H1 (cell line): ENCODE measurements at regions not wholly inside any gene's neighbourhood (a gene's known extent, or its start where the extent isn't known, plus 50 kb on each side); places are given as distances from the start of the nearest gene placed in this dataset.

Experiments used
- CTCF ChIA-PET: fragments of 300-600 bp; sonication (Branson Sonifier 250); formaldehyde crosslinking; loops from one replicate; lab custom pipeline; 2021; ENCODE audit not compliant: partially characterized antibody; lab: Charles Lee
- POLR2A ChIA-PET: fragments of 300-600 bp; sonication (Branson Sonifier 250); formaldehyde crosslinking; loops from one replicate; lab custom pipeline; 2021; ENCODE audit warnings: inconsistent platforms; ENCODE audit not compliant: partially characterized antibody; lab: Charles Lee
- DNase-seq, 2 experiments: peaks; one replicate each; pipeline versions ENCODE4 v3.0.0 to v3.0.0-alpha.2; 2010 to 2022; ENCODE audit warnings: low spot score in 2 of 2, low read depth in 1 of 2, mixed read lengths in 1 of 2
- FAIRE-seq: peaks from 2 replicates; lab custom pipeline; 2011; peaks lifted over from hg19 to GRCh38; lab: Jason Lieb, UNC
- H2AFZ ChIP-seq: 2 replicates; pipeline ENCODE4 v1.8.1; 2012; ENCODE audit warnings: low read length, inconsistent platforms
- H2AK5ac ChIP-seq: 2 replicates; pipeline ENCODE4 v1.6.1; 2013; ENCODE audit warnings: low read depth, low read length
- H2BK120ac ChIP-seq: replicated peaks from 2 replicates; pipeline ENCODE3; 2013; ENCODE audit warnings: low read depth, low read length, inconsistent platforms
- H2BK12ac ChIP-seq: 2 replicates; pipeline ENCODE4 v1.6.1; 2013; ENCODE audit warnings: low read depth, low read length
- H2BK15ac ChIP-seq: 2 replicates; pipeline ENCODE4 v1.6.1; 2013; ENCODE audit warnings: low read length
- H2BK20ac ChIP-seq: 2 replicates; pipeline ENCODE4 v1.6.1; 2013; ENCODE audit warnings: low read length
- H2BK5ac ChIP-seq: 2 replicates; pipeline ENCODE4 v1.6.1; 2013; ENCODE audit warnings: low read depth, low read length
- H3K14ac ChIP-seq: 2 replicates; pipeline ENCODE4 v1.6.1; 2013; ENCODE audit warnings: inconsistent platforms; ENCODE audit not compliant: insufficient read length
- H3K18ac ChIP-seq: 2 replicates; pipeline ENCODE4 v1.6.1; 2013; ENCODE audit warnings: low read length; ENCODE audit errors: extremely low read depth
- H3K23ac ChIP-seq: 2 replicates; pipeline ENCODE4 v1.6.1; 2013; ENCODE audit warnings: inconsistent platforms; ENCODE audit not compliant: insufficient read length
- H3K23me2 ChIP-seq: 2 replicates; pipeline ENCODE4 v1.6.1; 2013; ENCODE audit warnings: low read depth, low read length
- H3K27ac ChIP-seq: 2 replicates; pipeline ENCODE4 v1.6.1; 2011; ENCODE audit warnings: low read depth, low read length, inconsistent platforms
- H3K27me3 ChIP-seq, 4 experiments: replicated peaks in 1 of 4; 1 replicate in 1 of 4; 2 replicates in 3 of 4; pipeline versions ENCODE4 v1.6.1 to v1.8.1; 2011 to 2013; ENCODE audit warnings: low read length in 3 of 4, mild to moderate bottlenecking in 3 of 4, inconsistent platforms in 2 of 4, mixed read lengths in 2 of 4, moderate library complexity in 1 of 4; ENCODE audit not compliant: control insufficient read depth in 3 of 4, insufficient read depth in 3 of 4; ENCODE audit errors: extremely low read depth in 1 of 4
- H3K36me3 ChIP-seq, 4 experiments: 2 replicates each; pipeline versions ENCODE4 v1.6.1 to v1.8.1; 2011 to 2013; ENCODE audit warnings: mild to moderate bottlenecking in 4 of 4, low read length in 3 of 4, moderate library complexity in 2 of 4, control low read depth in 1 of 4, inconsistent platforms in 1 of 4; ENCODE audit not compliant: insufficient read depth in 4 of 4, control insufficient read depth in 2 of 4
- H3K4ac ChIP-seq: replicated peaks from 2 replicates; pipeline ENCODE3; 2013; ENCODE audit warnings: low read length, low read depth, mixed read lengths, inconsistent platforms; ENCODE audit not compliant: insufficient read length
- H3K4me1 ChIP-seq, 4 experiments: replicated peaks in 1 of 4; 1 replicate in 1 of 4; 2 replicates in 3 of 4; pipeline versions ENCODE4 v1.6.1 to v1.8.1; 2011 to 2013; ENCODE audit warnings: low read length in 3 of 4, inconsistent platforms in 2 of 4, mixed read lengths in 1 of 4; ENCODE audit not compliant: insufficient read depth in 4 of 4, control insufficient read depth in 3 of 4
- H3K4me2 ChIP-seq, 2 experiments: 2 replicates each; pipeline versions ENCODE4 v1.6.1 to v1.8.1; 2011 to 2013; ENCODE audit warnings: low read depth in 2 of 2, low read length in 2 of 2, control low read depth in 1 of 2, inconsistent platforms in 1 of 2, mild to moderate bottlenecking in 1 of 2; ENCODE audit not compliant: insufficient read depth in 1 of 2
- H3K4me3 ChIP-seq, 4 experiments: fragments of 200-600, 300-600 bp in 1 of 4; sonication (generic), shearing (Covaris generic), sonication (Bioruptor Twin) in 1 of 4; 2 replicates each; pipeline versions ENCODE4 v1.5.1 to v1.8.1; 2011 to 2016; ENCODE audit warnings: low read length in 4 of 4, low read depth in 3 of 4, control low read depth in 2 of 4, inconsistent platforms in 2 of 4, mild to moderate bottlenecking in 2 of 4, mixed read lengths in 1 of 4, moderate library complexity in 1 of 4; ENCODE audit not compliant: insufficient read depth in 2 of 4; ENCODE audit errors: extremely low read depth in 1 of 4
- H3K56ac ChIP-seq: replicated peaks from 2 replicates; pipeline ENCODE3; 2013; ENCODE audit warnings: low read depth, mild to moderate bottlenecking, mixed read lengths, low read length, inconsistent platforms; ENCODE audit not compliant: insufficient read length
- H3K79me1 ChIP-seq: 2 replicates; pipeline ENCODE4 v1.6.1; 2013; ENCODE audit warnings: low read depth, low read length, control low read depth
- H3K79me2 ChIP-seq, 2 experiments: 2 replicates each; pipeline versions ENCODE4 v1.6.1 to v1.8.1; 2012 to 2013; ENCODE audit warnings: low read length in 2 of 2, mild to moderate bottlenecking in 2 of 2, inconsistent platforms in 1 of 2; ENCODE audit not compliant: insufficient read depth in 2 of 2, control insufficient read depth in 1 of 2
- H3K9ac ChIP-seq, 4 experiments: replicated peaks in 1 of 4; 1 replicate in 1 of 4; 2 replicates in 3 of 4; pipeline versions ENCODE4 v1.6.1 to v1.8.1; 2011 to 2013; ENCODE audit warnings: low read depth in 3 of 4, low read length in 3 of 4, control low read depth in 2 of 4, mild to moderate bottlenecking in 2 of 4, moderate library complexity in 2 of 4, inconsistent platforms in 1 of 4; ENCODE audit errors: extremely low read depth in 1 of 4
- H3K9me3 ChIP-seq, 2 experiments: 2 replicates each; pipeline versions ENCODE4 v1.6.1 to v1.8.1; 2012 to 2013; ENCODE audit warnings: mild to moderate bottlenecking in 2 of 2, moderate library complexity in 2 of 2, control low read depth in 1 of 2, inconsistent platforms in 1 of 2, low read depth in 1 of 2, low read length in 1 of 2, mixed read lengths in 1 of 2; ENCODE audit not compliant: insufficient read depth in 2 of 2
- H4K20me1 ChIP-seq, 2 experiments: replicated peaks in 1 of 2; 2 replicates each; pipeline versions ENCODE3 to v1.8.1; 2011 to 2013; ENCODE audit warnings: inconsistent platforms in 2 of 2, low read length in 2 of 2, mild to moderate bottlenecking in 1 of 2; ENCODE audit not compliant: insufficient read depth in 2 of 2, control insufficient read depth in 1 of 2
- H4K5ac ChIP-seq: 2 replicates; pipeline ENCODE4 v1.6.1; 2013; ENCODE audit warnings: low read length, low read depth, mixed read lengths, inconsistent platforms; ENCODE audit not compliant: insufficient read length
- H4K8ac ChIP-seq: 2 replicates; pipeline ENCODE4 v1.8.0; 2013; ENCODE audit warnings: mild to moderate bottlenecking, moderate library complexity, low read length, inconsistent platforms; ENCODE audit not compliant: insufficient read depth; ENCODE audit errors: extremely low read depth
- H4K91ac ChIP-seq: replicated peaks from 2 replicates; pipeline ENCODE3; 2013; ENCODE audit warnings: low read length, mixed read lengths, inconsistent platforms; ENCODE audit not compliant: insufficient read length
- ASH2L ChIP-seq: fragments of 200-600, 300-600 bp; sonication (generic); IDR thresholded peaks from one replicate; pipeline ENCODE4 v1.7.1; 2017; ENCODE audit warnings: low read length
- CEBPB ChIP-seq: IDR thresholded peaks from 2 replicates; pipeline ENCODE4 v1.6.1; 2012; ENCODE audit warnings: low read depth, low read length
- CHD2 ChIP-seq: IDR thresholded peaks from 2 replicates; pipeline ENCODE4 v1.6.1; 2012; ENCODE audit warnings: low read length, improper control_type of control experiment
- HDAC2 ChIP-seq, 2 experiments: fragments of 300-600 bp in 1 of 2; sonication (generic) in 1 of 2; IDR thresholded peaks; 2 replicates each; pipeline ENCODE4 v1.6.1; 2011 to 2012; ENCODE audit warnings: low read depth in 2 of 2, low read length in 2 of 2, mild to moderate bottlenecking in 2 of 2, moderate library complexity in 2 of 2, borderline replicate concordance in 1 of 2, inconsistent platforms in 1 of 2
- PHF8 ChIP-seq: fragments of 200-600 bp; sonication (generic); conservative IDR thresholded peaks from 2 replicates; pipeline ENCODE4 v1.7.1; 2012; ENCODE audit warnings: low read depth, mild to moderate bottlenecking, inconsistent platforms, low read length, moderate library complexity
- POLR2A ChIP-seq, 2 experiments: IDR thresholded peaks; 1 replicate in 1 of 2; 2 replicates in 1 of 2; pipeline ENCODE4 v1.6.1; 2011; ENCODE audit warnings: low read depth in 2 of 2, low read length in 2 of 2, mild to moderate bottlenecking in 2 of 2; ENCODE audit errors: control extremely low read depth in 1 of 2
- RBBP5 ChIP-seq: IDR thresholded peaks from 2 replicates; pipeline ENCODE4 v1.7.1; 2012; ENCODE audit warnings: low read depth, mild to moderate bottlenecking, inconsistent platforms, low read length, moderate library complexity, borderline replicate concordance
- RXRA ChIP-seq: IDR thresholded peaks from 2 replicates; pipeline ENCODE4 v1.6.1; 2011; ENCODE audit warnings: low read depth, mild to moderate bottlenecking, low read length, moderate library complexity; ENCODE audit not compliant: insufficient read depth
- SIN3A ChIP-seq, 2 experiments: IDR thresholded peaks in 1 of 2; conservative IDR thresholded peaks in 1 of 2; 2 replicates each; pipeline ENCODE4 v1.6.1; 2011 to 2012; ENCODE audit warnings: low read length in 2 of 2, improper control_type of control experiment in 1 of 2, low read depth in 1 of 2, mild to moderate bottlenecking in 1 of 2
- SP2 ChIP-seq: IDR thresholded peaks from 2 replicates; pipeline ENCODE4 v1.6.1; 2012; ENCODE audit warnings: mild to moderate bottlenecking, low read length, inconsistent platforms
- SP4 ChIP-seq: IDR thresholded peaks from 2 replicates; pipeline ENCODE4 v1.6.1; 2012; ENCODE audit warnings: low read length, inconsistent platforms
- TCF12 ChIP-seq: IDR thresholded peaks from 2 replicates; pipeline ENCODE4 v1.6.1; 2011; ENCODE audit warnings: low read depth, mild to moderate bottlenecking, low read length
- WGBS, 2 experiments: shearing (Covaris generic) in 1 of 2; methylation state at CpG; one replicate each; pipeline versions ENCODE4 v1.1.6 to v1.1.7; 2013 to 2015; ENCODE audit warnings: low lambda C conversion rate in 2 of 2, mixed read lengths in 2 of 2, inconsistent platforms in 1 of 2, low coverage in 1 of 2, missing lambda C conversion rate in 1 of 2; ENCODE audit not compliant: insufficient replicate concordance in 2 of 2, insufficient coverage in 1 of 2, insufficient read length in 1 of 2; ENCODE audit errors: extremely low coverage in 1 of 2, missing lambda C conversion rate in 1 of 2; 5-methylcytosine and 5-hydroxymethylcytosine counted together
- TF ChIP-seq, protein P1 (sequence below), 3 experiments: IDR thresholded peaks; 1 replicate in 2 of 3; 2 replicates in 1 of 3; pipeline versions ENCODE4 v1.5.1 to v1.6.1; 2011; ENCODE audit warnings: low read length in 3 of 3, mild to moderate bottlenecking in 3 of 3, inconsistent platforms in 2 of 3, low read depth in 1 of 3, moderate library complexity in 1 of 3; ENCODE audit not compliant: insufficient read depth in 1 of 3; ENCODE audit errors: control extremely low read depth in 1 of 3

DNA sequence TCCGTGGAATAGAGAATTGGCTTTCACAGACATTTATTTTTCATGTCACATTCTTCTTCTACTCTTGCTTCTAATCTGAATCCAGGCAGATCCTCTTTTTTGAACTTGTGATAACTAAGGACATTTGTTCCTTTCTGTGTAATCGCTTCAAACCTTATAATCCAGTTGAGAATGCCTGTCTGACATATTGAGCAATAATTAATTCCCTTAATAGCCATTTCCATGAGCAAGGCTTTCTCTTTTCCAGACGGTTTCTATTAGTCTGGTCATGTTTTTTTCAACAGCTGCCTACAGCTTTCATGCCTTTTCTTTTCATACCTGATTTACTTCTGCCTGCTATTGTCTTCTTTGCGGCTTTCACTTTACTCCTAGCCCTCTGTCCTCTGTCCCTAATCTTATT lies 163.4 kb downstream of the CYYR1 start:
- H3K79me1 ChIP-seq, result no peaks in the 10 kb centered on the region
- H3K23me2 ChIP-seq, result no peaks in the 10 kb centered on the region
- H2AFZ ChIP-seq, result no peak overlapping the region
- H3K56ac ChIP-seq, result no peak overlapping the region
- no peak overlapping the region for H3K27ac ChIP-seq
- no peaks in the 10 kb centered on the region for H3K9me3 ChIP-seq
- H2BK15ac ChIP-seq, result no peak overlapping the region
- no peak overlapping the region for H2BK12ac ChIP-seq
- peaks cover 0 to 2% (median under 1%) of the 10 kb centered on the region in 4 experiments; a peak in 1 of 7 replicates for H3K4me1 ChIP-seq
- 86% methylated on average over 4 of the region's 4 CpGs; no CpG with 5 or more reads in 1 of the 2 experiments for WGBS, 2 experiments
- no peak overlapping the region for H3K9ac ChIP-seq
- H2BK20ac ChIP-seq, result no peak overlapping the region
- FAIRE-seq (no peak), DNase-seq (no peak)
- no peak overlapping the region for H3K4me2 ChIP-seq
- H3K36me3 ChIP-seq, result no peaks in the 10 kb centered on the region
- CTCF ChIA-PET, result interaction anchor here (0.9 kb wide), 1 partner anchor 86 kb away, joined by 4 read pairs; no protein-coding TSS in a partner anchor
- no peak overlapping the region for H2AK5ac ChIP-seq
- H4K20me1 ChIP-seq, result no peaks in the 10 kb centered on the region
- H3K14ac ChIP-seq, result no peak overlapping the region
- H4K91ac ChIP-seq, result no peak overlapping the region
- H4K8ac ChIP-seq, result no peak overlapping the region
- no peak overlapping the region for H4K5ac ChIP-seq
- H3K79me2 ChIP-seq, result no peaks in the 10 kb centered on the region
- H2BK5ac ChIP-seq, result no peak overlapping the region
- no peak overlapping the region for H3K4me3 ChIP-seq
- H3K27me3 ChIP-seq, result no peaks in the 10 kb centered on the region
- no peak overlapping the region for H2BK120ac ChIP-seq
- no peak overlapping the region for H3K18ac ChIP-seq
- H3K4ac ChIP-seq, result no peak overlapping the region
- POLR2A ChIA-PET, result no interaction called here
- H3K23ac ChIP-seq, result no peak overlapping the region
- TF ChIP-seq HDAC2 (IDR thresholded peaks at IDR 0.05; ENCODE audit: borderline replicate concordance in 1 of 2, low read depth in 2 of 2, low read length in 2 of 2) (no peak), RXRA (no peak), RBBP5 (no peak), SP4 (no peak), TCF12 (no peak), CHD2 (no peak), ASH2L (no peak), SIN3A (conservative IDR thresholded peaks at IDR 0.05 in 1 of 2, IDR thresholded peaks at IDR 0.05 in 1 of 2; ENCODE audit: low read depth in 1 of 2, low read length in 2 of 2) (no peak), POLR2A (IDR thresholded peaks at IDR 0.05; ENCODE audit: control extremely low read depth in 1 of 2, low read depth in 2 of 2, low read length in 2 of 2) (no peak), SP2 (no peak), CEBPB (no peak), PHF8 (no peak)
- TF ChIP-seq, protein P1, sequence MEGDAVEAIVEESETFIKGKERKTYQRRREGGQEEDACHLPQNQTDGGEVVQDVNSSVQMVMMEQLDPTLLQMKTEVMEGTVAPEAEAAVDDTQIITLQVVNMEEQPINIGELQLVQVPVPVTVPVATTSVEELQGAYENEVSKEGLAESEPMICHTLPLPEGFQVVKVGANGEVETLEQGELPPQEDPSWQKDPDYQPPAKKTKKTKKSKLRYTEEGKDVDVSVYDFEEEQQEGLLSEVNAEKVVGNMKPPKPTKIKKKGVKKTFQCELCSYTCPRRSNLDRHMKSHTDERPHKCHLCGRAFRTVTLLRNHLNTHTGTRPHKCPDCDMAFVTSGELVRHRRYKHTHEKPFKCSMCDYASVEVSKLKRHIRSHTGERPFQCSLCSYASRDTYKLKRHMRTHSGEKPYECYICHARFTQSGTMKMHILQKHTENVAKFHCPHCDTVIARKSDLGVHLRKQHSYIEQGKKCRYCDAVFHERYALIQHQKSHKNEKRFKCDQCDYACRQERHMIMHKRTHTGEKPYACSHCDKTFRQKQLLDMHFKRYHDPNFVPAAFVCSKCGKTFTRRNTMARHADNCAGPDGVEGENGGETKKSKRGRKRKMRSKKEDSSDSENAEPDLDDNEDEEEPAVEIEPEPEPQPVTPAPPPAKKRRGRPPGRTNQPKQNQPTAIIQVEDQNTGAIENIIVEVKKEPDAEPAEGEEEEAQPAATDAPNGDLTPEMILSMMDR (IDR thresholded peaks at IDR 0.05; ENCODE audit: control extremely low read depth in 1 of 3, insufficient read depth in 1 of 3, low read depth in 1 of 3, low read length in 3 of 3), result no peak
